ENCODE measurements at regions not wholly inside any gene's neighbourhood (a gene's known extent, or its start where the extent isn't known, plus 50 kb on each side); places are given as distances from the start of the nearest gene placed in this dataset.
A peak's percentile ranks its signal among the peaks of the same experiment; 100 is the strongest.

- peaks cover 30% of the 10 kb centered on the region for H3K4me1 Mint-ChIP-seq (ENCODE audit: unreplicated experiment)
- peaks cover 30% of the 10 kb centered on the region for H3K27me3 Mint-ChIP-seq
- H3K4me3 Mint-ChIP-seq = no peak overlapping the region
- no peaks in the 10 kb centered on the region for H3K36me3 Mint-ChIP-seq
- no peaks in the 10 kb centered on the region for H3K9me3 Mint-ChIP-seq
- no peak overlapping the region for H3K27ac Mint-ChIP-seq
- TF ChIP-seq CTCF (conservative IDR thresholded peaks at IDR 0.05) = no peak
- no peak for DNase-seq (ENCODE audit: extremely low spot score, unreplicated experiment)
Observed at GRCh38 chr13:99907627-99908026, 63.9 kb downstream of the ZIC5 start.

GRCh38 chr13:99907038-99907437, 64.5 kb downstream of the ZIC5 start:
- TF ChIP-seq CTCF (conservative IDR thresholded peaks at IDR 0.05) = no peak
- no peak for DNase-seq (ENCODE audit: extremely low spot score, unreplicated experiment)
- no peaks in the 10 kb centered on the region for H3K9me3 Mint-ChIP-seq
- no peak overlapping the region for H3K4me3 Mint-ChIP-seq
- peaks cover 33% of the 10 kb centered on the region for H3K4me1 Mint-ChIP-seq (ENCODE audit: unreplicated experiment)
- no peaks in the 10 kb centered on the region for H3K36me3 Mint-ChIP-seq
- H3K27ac Mint-ChIP-seq = no peak overlapping the region
- H3K27me3 Mint-ChIP-seq = peaks cover 30% of the 10 kb centered on the region

GRCh38 chr13:99905814-99906213, 65.8 kb downstream of the ZIC5 start:
- Mint-ChIP-seq H3K4me3 (no peak overlapping the region), H3K36me3 (no peaks in the 10 kb centered on the region), H3K27ac (no peak overlapping the region), H3K9me3 (no peaks in the 10 kb centered on the region), H3K27me3 (peaks cover 24% of the 10 kb centered on the region), H3K4me1 (ENCODE audit: unreplicated experiment) (peaks cover 37% of the 10 kb centered on the region)
- no peak for TF ChIP-seq CTCF (conservative IDR thresholded peaks at IDR 0.05)
- DNase-seq (ENCODE audit: extremely low spot score, unreplicated experiment) = no peak

GRCh38 chr13:99905224-99905623, 66.3 kb downstream of the ZIC5 start:
- Mint-ChIP-seq H3K27ac (no peak overlapping the region), H3K4me1 (ENCODE audit: unreplicated experiment) (peaks cover 36% of the 10 kb centered on the region), H3K4me3 (no peak overlapping the region), H3K36me3 (no peaks in the 10 kb centered on the region), H3K9me3 (no peaks in the 10 kb centered on the region), H3K27me3 (peaks cover 27% of the 10 kb centered on the region)
- no peak for DNase-seq (ENCODE audit: extremely low spot score, unreplicated experiment)
- no peak for TF ChIP-seq CTCF (conservative IDR thresholded peaks at IDR 0.05)

- Mint-ChIP-seq H3K4me1 (ENCODE audit: unreplicated experiment) (peaks cover 31% of the 10 kb centered on the region), H3K36me3 (no peaks in the 10 kb centered on the region), H3K9me3 (no peaks in the 10 kb centered on the region), H3K4me3 (peak overlapping the region; percentile 34), H3K27ac (no peak overlapping the region), H3K27me3 (peaks cover 28% of the 10 kb centered on the region)
- DNase-seq (ENCODE audit: extremely low spot score, unreplicated experiment) = no peak
- TF ChIP-seq CTCF (conservative IDR thresholded peaks at IDR 0.05) = no peak
Observed at GRCh38 chr13:99903140-99903539, 68.4 kb downstream of the ZIC5 start.

GRCh38 chr13:99902657-99903056, 68.9 kb downstream of the ZIC5 start:
- no peak for TF ChIP-seq CTCF (conservative IDR thresholded peaks at IDR 0.05)
- Mint-ChIP-seq H3K4me1 (ENCODE audit: unreplicated experiment) (peaks cover 31% of the 10 kb centered on the region), H3K4me3 (no peak overlapping the region), H3K36me3 (no peaks in the 10 kb centered on the region), H3K27me3 (peaks cover 31% of the 10 kb centered on the region), H3K9me3 (no peaks in the 10 kb centered on the region), H3K27ac (no peak overlapping the region)
- no peak for DNase-seq (ENCODE audit: extremely low spot score, unreplicated experiment)
